ENCODE measurements at regions not wholly inside any gene's neighbourhood (a gene's known extent, or its start where the extent isn't known, plus 50 kb on each side); places are given as distances from the start of the nearest gene placed in this dataset.

- DNase-seq (ENCODE audit: low read depth): no peak
- no peak for TF ChIP-seq CTCF (IDR thresholded peaks at IDR 0.05; ENCODE audit: control insufficient read depth, extremely low read depth, insufficient read depth)
- no peak overlapping the region for H3K4me3 ChIP-seq (ENCODE audit: low read depth, low read length)
Measured at GRCh38 chr12:94749890-94750289, 99.5 kb upstream of the TMCC3 start.

- no peak for TF ChIP-seq CTCF (IDR thresholded peaks at IDR 0.05; ENCODE audit: control insufficient read depth, extremely low read depth, insufficient read depth)
- H3K4me3 ChIP-seq (ENCODE audit: low read depth, low read length): no peak overlapping the region
- DNase-seq (ENCODE audit: low read depth): no peak
Measured at GRCh38 chr12:94749455-94749854, 99.1 kb upstream of the TMCC3 start.

GRCh38 chr12:94748726-94749421 lies 98.5 kb upstream of the TMCC3 start:
- H3K4me3 ChIP-seq (ENCODE audit: low read depth, low read length): no peak overlapping the region
- no peak for DNase-seq (ENCODE audit: low read depth)
- TF ChIP-seq CTCF (IDR thresholded peaks at IDR 0.05; ENCODE audit: control insufficient read depth, extremely low read depth, insufficient read depth): no peak

GRCh38 chr12:94745562-94745961 lies 95.2 kb upstream of the TMCC3 start:
- no peak for DNase-seq (ENCODE audit: low read depth)
- no peak overlapping the region for H3K4me3 ChIP-seq (ENCODE audit: low read depth, low read length)
- no peak for TF ChIP-seq CTCF (IDR thresholded peaks at IDR 0.05; ENCODE audit: control insufficient read depth, extremely low read depth, insufficient read depth)

- no peak for DNase-seq (ENCODE audit: low read depth)
- TF ChIP-seq CTCF (IDR thresholded peaks at IDR 0.05; ENCODE audit: control insufficient read depth, extremely low read depth, insufficient read depth): no peak
- H3K4me3 ChIP-seq (ENCODE audit: low read depth, low read length): no peak overlapping the region
Measured at GRCh38 chr12:94743174-94743573, 92.8 kb upstream of the TMCC3 start.

- H3K4me3 ChIP-seq (ENCODE audit: low read depth, low read length): no peak overlapping the region
- TF ChIP-seq CTCF (IDR thresholded peaks at IDR 0.05; ENCODE audit: control insufficient read depth, extremely low read depth, insufficient read depth): no peak
- DNase-seq (ENCODE audit: low read depth): no peak
Measured at GRCh38 chr12:94740601-94741362, 90.4 kb upstream of the TMCC3 start.
